HG02763 (cell line): ENCODE measurements at regions not wholly inside any gene's neighbourhood (a gene's known extent, or its start where the extent isn't known, plus 50 kb on each side); places are given as distances from the start of the nearest gene placed in this dataset.

Source experiments
- ATAC-seq: cut with Tn5 transposase; IDR thresholded peaks from one replicate; pipeline ENCODE4 v1.9.1; 2021; ENCODE audit warnings: mild to moderate bottlenecking, moderate library complexity; ENCODE audit not compliant: unreplicated experiment

- ATAC-seq = no peak
Measured at GRCh38 chr15:93835344-93835743, 396.0 kb upstream of the MCTP2 start.

- ATAC-seq = no peak
Measured at GRCh38 chr15:93831641-93832040, 399.7 kb upstream of the MCTP2 start.

GRCh38 chr15:93830221-93831080 lies 400.9 kb upstream of the MCTP2 start:
- ATAC-seq = no peak

GRCh38 chr15:93829115-93829870 lies 402.1 kb upstream of the MCTP2 start:
- ATAC-seq = no peak

- ATAC-seq = no peak
Measured at GRCh38 chr15:93826790-93827189, 404.6 kb upstream of the MCTP2 start.

GRCh38 chr15:93826293-93826692 lies 405.1 kb upstream of the MCTP2 start:
- ATAC-seq = no peak

- no peak for ATAC-seq
Measured at GRCh38 chr15:93825682-93826081, 405.7 kb upstream of the MCTP2 start.

GRCh38 chr15:93823971-93824913 lies 407.1 kb upstream of the MCTP2 start:
- no peak for ATAC-seq

- ATAC-seq = no peak
Measured at GRCh38 chr15:93820566-93820965, 410.8 kb upstream of the MCTP2 start.

- ATAC-seq = no peak
Measured at GRCh38 chr15:93819826-93820225, 411.5 kb upstream of the MCTP2 start.

- ATAC-seq = no peak
Measured at GRCh38 chr15:93816815-93817214, 414.5 kb upstream of the MCTP2 start.

GRCh38 chr15:93811305-93811704 lies 420.1 kb upstream of the MCTP2 start:
- ATAC-seq = no peak

- no peak for ATAC-seq
Measured at GRCh38 chr15:93809516-93809915, 421.8 kb upstream of the MCTP2 start.

GRCh38 chr15:93803421-93804152 lies 427.8 kb upstream of the MCTP2 start:
- no peak for ATAC-seq

GRCh38 chr15:93801206-93801605 lies 430.2 kb upstream of the MCTP2 start:
- ATAC-seq = no peak

GRCh38 chr15:93800805-93801204 lies 430.6 kb upstream of the MCTP2 start:
- ATAC-seq = no peak

GRCh38 chr15:93789441-93789840 lies 441.9 kb upstream of the MCTP2 start:
- no peak for ATAC-seq

GRCh38 chr15:93780073-93780472 lies 451.3 kb upstream of the MCTP2 start:
- no peak for ATAC-seq

GRCh38 chr15:93779341-93779740 lies 452.0 kb upstream of the MCTP2 start:
- ATAC-seq = no peak
